Gastrocnemius medialis (tissue), 4 donors: ENCODE measurements at regions not wholly inside any gene's neighbourhood (a gene's known extent, or its start where the extent isn't known, plus 50 kb on each side); places are given as distances from the start of the nearest gene placed in this dataset.
"Not testable (repeated sequence)": the region's sequence is repeated elsewhere in the genome, so short reads cannot be mapped to it uniquely, and the experiment has no call there.

Experiments
- CTCF ChIP-seq, 5 experiments: fragments of 450-650 bp in 3 of 5; fragments of 200-600 bp in 2 of 5; sonication (generic) in 2 of 5; IDR thresholded peaks in 4 of 5; conservative IDR thresholded peaks in 1 of 5; 1 replicate in 4 of 5; 2 replicates in 1 of 5; pipeline ENCODE4 v1.5.1; 2016 to 2019; ENCODE audit warnings: antibody characterized with exemption in 5 of 5, mild to moderate bottlenecking in 3 of 5, moderate library complexity in 3 of 5
- POLR2A ChIP-seq, 2 donors: fragments of 450-650 bp; IDR thresholded peaks; one replicate each; pipeline ENCODE4 v1.6.1; 2017; ENCODE audit warnings: antibody characterized with exemption in 2 of 2, mild to moderate bottlenecking in 2 of 2, moderate library complexity in 2 of 2

- TF ChIP-seq POLR2A (IDR thresholded peaks at IDR 0.05); CTCF (IDR thresholded peaks at IDR 0.05 in 4 of 5, conservative IDR thresholded peaks at IDR 0.05 in 1 of 5): not testable (repeated sequence)
Measured at GRCh38 chr5:1601565-1601964, 77.8 kb upstream of the LPCAT1 start.
